GM23338 (cell line): ENCODE measurements at regions not wholly inside any gene's neighbourhood (a gene's known extent, or its start where the extent isn't known, plus 50 kb on each side); places are given as distances from the start of the nearest gene placed in this dataset.
"Not testable (repeated sequence)": the region's sequence is repeated elsewhere in the genome, so short reads cannot be mapped to it uniquely, and the experiment has no call there.

Experiments used
- POLR2AphosphoS5 ChIP-seq: IDR thresholded peaks from 2 replicates; pipeline ENCODE4 v1.6.1; 2016; ENCODE audit warnings: antibody characterized with exemption, low read depth
- TF ChIP-seq, protein P1 (sequence below), 2 experiments: fragments of 200-600 bp in 1 of 2; sonication (generic) in 1 of 2; conservative IDR thresholded peaks; 2 replicates each; pipeline versions ENCODE4 v1.5.1 to v1.6.1; 2016 to 2017; ENCODE audit warnings: antibody characterized with exemption in 2 of 2, low read depth in 2 of 2, mild to moderate bottlenecking in 2 of 2, moderate library complexity in 1 of 2

DNA sequence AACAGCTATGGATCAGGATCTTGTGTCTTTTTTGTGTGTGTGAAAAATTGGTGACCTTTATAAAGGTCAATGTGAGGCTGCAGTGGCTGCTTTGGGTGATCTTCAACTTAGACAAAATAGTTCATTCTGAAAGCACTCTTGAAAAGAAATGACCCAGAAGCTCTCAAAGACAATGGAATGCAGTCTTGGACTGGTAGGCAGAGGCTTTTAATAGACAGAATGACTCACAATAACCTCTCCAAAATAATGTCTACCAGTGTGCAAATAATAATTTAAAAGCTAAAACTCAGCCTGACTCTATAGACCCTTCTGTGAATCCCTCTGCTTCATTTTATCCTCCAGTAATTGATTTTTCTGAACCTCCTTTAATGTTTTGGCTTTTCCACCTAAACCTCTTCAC, 310.0 kb downstream of the SRGAP2C start:
- TF ChIP-seq, protein P1, sequence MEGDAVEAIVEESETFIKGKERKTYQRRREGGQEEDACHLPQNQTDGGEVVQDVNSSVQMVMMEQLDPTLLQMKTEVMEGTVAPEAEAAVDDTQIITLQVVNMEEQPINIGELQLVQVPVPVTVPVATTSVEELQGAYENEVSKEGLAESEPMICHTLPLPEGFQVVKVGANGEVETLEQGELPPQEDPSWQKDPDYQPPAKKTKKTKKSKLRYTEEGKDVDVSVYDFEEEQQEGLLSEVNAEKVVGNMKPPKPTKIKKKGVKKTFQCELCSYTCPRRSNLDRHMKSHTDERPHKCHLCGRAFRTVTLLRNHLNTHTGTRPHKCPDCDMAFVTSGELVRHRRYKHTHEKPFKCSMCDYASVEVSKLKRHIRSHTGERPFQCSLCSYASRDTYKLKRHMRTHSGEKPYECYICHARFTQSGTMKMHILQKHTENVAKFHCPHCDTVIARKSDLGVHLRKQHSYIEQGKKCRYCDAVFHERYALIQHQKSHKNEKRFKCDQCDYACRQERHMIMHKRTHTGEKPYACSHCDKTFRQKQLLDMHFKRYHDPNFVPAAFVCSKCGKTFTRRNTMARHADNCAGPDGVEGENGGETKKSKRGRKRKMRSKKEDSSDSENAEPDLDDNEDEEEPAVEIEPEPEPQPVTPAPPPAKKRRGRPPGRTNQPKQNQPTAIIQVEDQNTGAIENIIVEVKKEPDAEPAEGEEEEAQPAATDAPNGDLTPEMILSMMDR (conservative IDR thresholded peaks at IDR 0.05; ENCODE audit: low read depth in 2 of 2), result not testable (repeated sequence)
- TF ChIP-seq POLR2AphosphoS5, result not testable (repeated sequence)
